GM21737 (cell line): ENCODE measurements at regions not wholly inside any gene's neighbourhood (a gene's known extent, or its start where the extent isn't known, plus 50 kb on each side); places are given as distances from the start of the nearest gene placed in this dataset.
"Not testable (repeated sequence)": the region's sequence is repeated elsewhere in the genome, so short reads cannot be mapped to it uniquely, and the experiment has no call there.

Experiments used
- ATAC-seq: cut with Tn5 transposase; IDR thresholded peaks from one replicate; pipeline ENCODE4 v1.9.1; 2021; ENCODE audit warnings: mild to moderate bottlenecking, moderate library complexity; ENCODE audit not compliant: unreplicated experiment

DNA sequence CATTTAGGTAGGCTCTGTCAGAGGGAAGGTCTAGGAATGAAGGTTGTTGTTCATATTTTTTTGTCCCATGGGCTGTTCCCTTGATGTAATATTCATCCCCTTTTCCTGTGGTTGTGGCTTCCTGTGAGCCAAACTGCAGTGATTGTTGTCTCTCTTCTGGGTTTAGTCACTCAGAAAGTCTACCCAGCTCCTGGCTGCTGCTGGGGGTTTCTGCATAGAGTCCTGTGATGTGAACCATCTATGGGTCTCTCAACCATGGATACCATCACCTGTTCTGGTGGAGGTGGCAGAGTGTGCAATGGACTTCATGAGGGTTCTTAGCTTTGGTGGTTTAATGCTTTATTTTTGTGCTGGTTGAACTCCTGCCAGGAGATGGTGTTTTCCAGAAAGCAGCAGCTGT lies 122.8 kb downstream of the ZC4H2 start:
- no peak for ATAC-seq

DNA sequence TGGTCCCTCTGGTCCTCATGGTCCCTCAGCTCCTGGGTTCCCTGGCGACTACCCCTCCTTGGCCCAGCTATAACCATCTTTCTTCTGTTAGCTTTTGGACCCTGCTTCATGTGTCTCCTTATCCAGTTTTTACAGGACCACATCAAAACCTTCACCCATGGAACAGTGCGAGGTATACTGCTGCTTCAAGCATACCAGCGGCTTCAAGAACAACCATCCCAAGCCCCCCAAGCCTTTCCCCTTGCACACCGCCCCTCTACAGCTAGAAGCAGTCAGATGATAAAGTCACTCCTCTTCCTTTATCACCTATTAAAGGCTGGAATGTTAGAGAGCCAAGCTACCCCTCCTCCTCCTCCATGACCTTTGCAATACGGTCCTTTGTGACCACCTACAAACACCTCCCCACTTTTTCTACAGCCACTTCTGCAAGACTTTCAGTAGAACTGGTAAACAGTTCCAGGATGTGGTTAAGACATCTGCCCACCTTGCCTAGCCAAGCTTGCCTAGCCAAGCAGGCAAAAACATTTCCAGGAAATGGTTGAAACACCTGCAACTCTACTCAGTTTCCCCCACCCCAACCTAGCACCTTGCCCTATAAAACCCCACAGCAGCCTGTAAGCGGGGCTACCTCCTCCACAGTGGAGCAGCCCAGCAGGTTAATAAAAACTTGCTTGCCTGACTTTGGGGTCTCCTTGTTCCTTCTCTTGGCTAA lies 125.7 kb downstream of the ZC4H2 start:
- peak; percentile 86 for ATAC-seq

DNA sequence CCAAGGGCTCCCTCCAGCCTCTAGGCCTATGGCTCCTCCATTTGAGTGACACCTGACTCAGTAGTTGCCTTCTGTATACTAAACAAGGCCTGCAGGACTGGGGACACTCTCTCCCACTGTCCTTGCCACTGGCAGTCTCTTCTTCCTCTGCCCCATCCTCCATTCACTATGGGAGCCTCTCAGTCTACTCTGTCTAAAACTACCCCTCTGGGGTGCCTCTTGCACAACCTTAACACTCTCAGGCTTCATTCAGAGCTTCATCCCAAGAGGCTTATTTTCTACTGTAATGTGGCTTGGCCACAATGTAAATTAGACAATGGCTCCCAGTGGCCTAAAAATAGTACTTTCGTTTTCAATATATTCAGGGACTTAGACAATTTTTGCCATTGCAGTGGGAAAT lies 133.0 kb downstream of the ZC4H2 start:
- ATAC-seq = no peak

- ATAC-seq = peak; percentile 93
These were observed 133.8 kb downstream of the ZC4H2 start for GRCh38 chrX:64842492-64842891.

DNA sequence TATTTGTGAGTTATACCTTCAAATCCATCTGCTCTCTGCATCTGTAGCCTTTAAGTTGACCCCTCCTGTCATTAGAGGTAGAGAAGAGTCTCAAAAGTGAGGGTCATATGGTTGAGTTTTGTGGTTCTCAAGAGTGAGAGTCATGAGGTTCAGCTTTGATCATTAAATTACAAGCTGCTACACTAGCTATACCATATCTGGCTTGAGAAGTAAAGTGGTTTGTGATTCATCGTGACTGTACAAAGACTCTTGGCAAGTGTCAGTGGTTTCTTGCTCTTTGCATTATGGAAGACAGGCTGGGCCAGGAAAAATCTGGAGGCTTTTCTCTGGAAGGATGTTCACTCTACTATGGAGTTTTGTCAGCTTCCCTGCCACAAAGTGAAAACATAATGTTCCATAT lies 170.6 kb downstream of the ZC4H2 start:
- no peak for ATAC-seq

DNA sequence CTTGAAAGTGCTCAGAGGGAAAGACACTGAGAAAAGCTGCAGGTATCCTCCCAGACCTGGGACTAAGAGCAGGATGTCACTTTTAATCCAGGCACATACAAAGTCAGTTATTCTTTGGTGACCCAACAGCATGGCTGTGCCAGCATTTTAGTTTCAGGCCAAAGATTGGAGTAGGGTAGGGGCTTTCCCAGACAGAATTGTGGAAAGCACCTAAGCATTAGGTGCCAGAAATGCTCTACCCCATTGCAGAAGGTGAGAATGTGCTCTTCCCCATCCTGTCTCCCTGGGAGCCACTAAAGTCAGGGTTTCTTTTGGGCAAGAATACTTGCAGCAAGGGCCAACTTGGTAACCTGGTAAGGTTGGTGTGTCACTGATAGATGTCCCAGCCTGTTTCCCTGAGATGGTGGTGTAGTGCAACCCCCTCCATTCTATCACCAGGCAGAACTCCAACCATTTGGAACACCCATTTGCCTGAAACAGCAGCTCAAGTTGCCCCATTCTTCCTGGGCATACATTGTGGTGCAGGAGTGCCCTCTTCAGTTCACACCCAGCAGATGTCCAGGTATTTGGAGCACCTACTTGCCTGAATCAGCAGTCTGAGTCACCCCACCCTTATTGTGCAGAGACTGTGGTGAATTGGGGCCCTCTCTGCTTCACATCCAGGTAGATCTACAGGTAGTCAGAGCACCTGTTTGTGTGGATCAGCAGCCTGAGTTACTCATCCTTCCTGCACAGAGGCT lies 183.5 kb downstream of the ZC4H2 start:
- no peak for ATAC-seq

GRCh38 chrX:64782923-64783322 lies 193.3 kb downstream of the ZC4H2 start:
- ATAC-seq = no peak

DNA sequence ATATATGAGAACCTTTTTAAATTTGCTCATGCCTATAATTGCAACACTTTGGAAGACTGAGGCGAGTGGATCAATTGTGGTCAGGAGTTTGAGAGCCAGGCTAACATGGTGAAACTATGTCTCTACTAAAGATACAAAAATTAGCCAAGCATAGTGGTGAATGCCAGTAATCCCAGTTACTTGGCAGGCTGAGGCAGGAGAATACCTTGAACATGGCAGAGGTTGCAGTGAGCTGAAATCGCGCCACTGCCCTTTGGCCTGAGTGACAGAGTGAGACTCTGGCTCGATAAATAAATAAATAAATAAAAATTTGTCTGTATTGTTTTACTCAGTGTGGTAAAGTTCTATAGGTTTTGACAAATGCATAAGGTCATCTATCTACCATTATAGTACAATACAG lies 218.2 kb downstream of the ZC4H2 start:
- no peak for ATAC-seq

DNA sequence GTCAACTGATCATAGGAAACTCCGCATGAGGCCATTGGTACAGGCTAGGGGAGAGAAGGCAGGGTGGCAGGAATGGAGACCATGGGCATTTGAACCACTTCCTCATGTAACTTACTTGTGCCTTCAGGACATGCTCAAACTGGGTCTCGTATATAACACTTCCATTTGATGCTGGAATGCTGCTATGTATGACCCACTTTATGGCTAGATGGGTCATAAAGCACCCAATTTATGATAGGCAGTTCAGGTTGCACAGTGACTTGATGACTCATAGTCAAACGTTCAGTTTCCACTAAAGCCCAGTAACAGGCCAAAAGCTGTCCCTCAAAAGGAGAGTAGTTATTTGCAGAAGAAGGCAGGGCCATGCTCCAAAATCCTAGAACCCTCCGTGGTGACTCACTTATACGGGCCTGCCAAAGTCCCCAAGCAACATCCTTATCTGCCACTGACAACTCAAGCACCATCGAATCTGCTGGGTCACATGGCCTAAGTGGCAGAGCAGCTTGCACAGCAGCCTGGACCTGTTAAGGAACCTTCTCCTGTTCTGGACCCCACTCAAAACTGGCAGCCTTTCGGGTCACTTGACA lies 236.4 kb downstream of the ZC4H2 start:
- no peak for ATAC-seq

DNA sequence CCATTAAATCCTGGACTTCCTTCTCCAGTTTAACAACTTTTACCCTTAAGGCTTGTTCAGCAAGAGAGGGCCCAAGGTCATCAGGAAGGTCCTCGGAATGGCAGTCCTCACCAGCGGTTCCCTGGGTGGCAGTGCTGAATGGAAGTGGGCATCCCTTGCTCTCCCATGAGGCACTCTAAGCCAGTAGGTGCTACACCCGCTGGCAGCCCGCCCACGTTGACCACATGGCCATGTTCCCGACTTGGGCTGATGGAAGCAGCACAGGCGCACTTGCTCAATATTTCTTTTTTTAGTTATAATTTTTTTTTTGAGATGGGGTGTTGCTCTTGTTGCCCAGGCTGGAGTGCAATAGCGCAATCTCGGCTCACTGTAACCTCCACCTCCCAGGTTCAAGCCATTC lies 277.9 kb downstream of the ZC4H2 start:
- no peak for ATAC-seq

DNA sequence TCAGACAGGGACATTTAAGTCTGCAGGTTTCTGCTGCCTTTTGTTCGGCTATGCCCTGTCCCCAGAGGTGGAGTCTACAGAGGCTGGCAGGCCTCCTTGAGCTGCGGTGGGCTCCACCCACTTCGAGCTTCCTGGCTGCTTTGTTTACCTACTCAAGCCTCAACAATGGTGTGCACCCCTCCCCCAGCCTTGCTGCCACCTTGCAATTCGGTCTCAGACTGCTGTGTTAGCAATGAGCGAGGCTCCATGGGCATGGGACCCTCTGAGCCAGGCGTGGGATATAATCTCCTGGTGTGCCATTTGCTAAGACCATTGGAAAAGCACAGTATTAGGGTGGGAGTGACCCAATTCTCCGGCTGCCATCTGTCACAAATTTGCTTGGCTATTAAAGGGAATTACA lies 280.9 kb downstream of the ZC4H2 start:
- not testable (repeated sequence) for ATAC-seq

- no peak for ATAC-seq
These were observed 267.6 kb upstream of the MTMR8 start for GRCh38 chrX:64662876-64663275.

DNA sequence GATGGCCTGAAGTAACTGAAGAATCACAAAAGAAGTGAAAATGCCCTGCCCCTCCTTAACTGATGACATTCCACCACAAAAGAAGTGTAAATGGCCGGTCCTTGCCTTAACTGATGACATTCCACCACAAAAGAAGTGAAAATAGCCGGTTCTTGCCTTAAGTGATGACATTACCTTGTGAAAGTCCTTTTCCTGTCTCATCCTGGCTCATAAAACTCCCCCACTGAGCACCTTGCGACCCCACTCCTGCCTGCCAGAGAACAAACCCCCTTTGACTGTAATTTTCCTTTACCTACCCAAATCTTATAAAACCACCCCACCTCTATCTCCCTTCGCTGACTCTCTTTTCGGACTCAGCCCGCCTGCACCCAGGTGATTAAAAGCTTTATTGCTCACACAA lies 262.0 kb upstream of the MTMR8 start:
- ATAC-seq = not testable (repeated sequence)

DNA sequence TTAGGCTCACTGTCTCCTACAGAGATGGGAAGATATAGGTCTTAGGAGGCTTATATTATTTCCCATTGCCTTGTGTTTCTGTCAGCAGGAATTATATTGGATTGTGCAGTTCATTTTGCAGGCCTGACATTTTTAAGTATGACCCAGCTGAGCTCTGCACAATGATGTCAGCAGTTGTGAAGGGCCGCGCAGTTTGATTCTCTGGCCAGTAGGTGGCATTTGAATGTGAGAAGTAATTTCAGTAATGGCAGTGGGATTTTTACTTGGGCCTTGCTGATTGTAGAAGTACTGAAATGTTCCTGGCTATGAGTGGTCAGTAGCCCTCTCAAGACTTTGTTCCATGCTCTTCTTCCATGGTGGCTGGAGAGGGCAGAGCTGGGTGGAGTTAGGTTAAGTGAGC lies 247.2 kb upstream of the MTMR8 start:
- no peak for ATAC-seq
